ENCODE measurements at regions not wholly inside any gene's neighbourhood (a gene's known extent, or its start where the extent isn't known, plus 50 kb on each side); places are given as distances from the start of the nearest gene placed in this dataset.

- H3K9me3 ChIP-seq, result peaks cover 0 to 8% of the 10 kb centered on the region in 2 donors
- ATAC-seq (no peak), DNase-seq (no peak)
- TF ChIP-seq CTCF (IDR thresholded peaks at IDR 0.05), result no peak
- no peaks in the 10 kb centered on the region for H3K27me3 ChIP-seq
- H3K27ac ChIP-seq, result no peak overlapping the region
- H3K36me3 ChIP-seq, result no peaks in the 10 kb centered on the region
- no peaks in the 10 kb centered on the region for H3K4me1 ChIP-seq
- intact Hi-C loops (cut with DNase I), result no loop called here
- no peak overlapping the region for H3K4me3 ChIP-seq
Measured at GRCh38 chr5:162916368-162916767, 521.0 kb upstream of the CCNG1 start.

GRCh38 chr5:162929104-162929503 is 508.3 kb upstream of the CCNG1 start:
- no peaks in the 10 kb centered on the region for H3K27me3 ChIP-seq
- no peak for TF ChIP-seq CTCF (IDR thresholded peaks at IDR 0.05)
- H3K9me3 ChIP-seq, result peaks cover 0 to 14% of the 10 kb centered on the region in 2 donors
- H3K36me3 ChIP-seq, result no peaks in the 10 kb centered on the region
- ATAC-seq (no peak), DNase-seq (no peak)
- H3K27ac ChIP-seq, result no peak overlapping the region
- no peak overlapping the region for H3K4me3 ChIP-seq
- intact Hi-C loops (cut with DNase I), result no loop called here
- H3K4me1 ChIP-seq, result no peaks in the 10 kb centered on the region

- H3K27ac ChIP-seq, result no peak overlapping the region
- TF ChIP-seq CTCF (IDR thresholded peaks at IDR 0.05), result no peak
- intact Hi-C loops (cut with DNase I), result no loop called here
- H3K36me3 ChIP-seq, result no peaks in the 10 kb centered on the region
- H3K4me1 ChIP-seq, result no peaks in the 10 kb centered on the region
- ATAC-seq, result no peak
- no peak for DNase-seq
- H3K27me3 ChIP-seq, result no peaks in the 10 kb centered on the region
- H3K9me3 ChIP-seq, result peaks cover 0 to 27% of the 10 kb centered on the region in 2 donors
- H3K4me3 ChIP-seq, result no peak overlapping the region
Measured at GRCh38 chr5:162931501-162931900, 505.9 kb upstream of the CCNG1 start.

- H3K4me1 ChIP-seq, result no peaks in the 10 kb centered on the region
- intact Hi-C loops (cut with DNase I), result no loop called here
- no peak for TF ChIP-seq CTCF (IDR thresholded peaks at IDR 0.05)
- no peak for ATAC-seq
- H3K36me3 ChIP-seq, result no peaks in the 10 kb centered on the region
- no peak for DNase-seq
- H3K4me3 ChIP-seq, result no peak overlapping the region
- H3K9me3 ChIP-seq, result peaks cover 0 to 11% of the 10 kb centered on the region in 2 donors
- no peak overlapping the region for H3K27ac ChIP-seq
- H3K27me3 ChIP-seq, result no peaks in the 10 kb centered on the region
Measured at GRCh38 chr5:162939991-162940390, 497.4 kb upstream of the CCNG1 start.

GRCh38 chr5:162948677-162949076 is 488.7 kb upstream of the CCNG1 start:
- no peaks in the 10 kb centered on the region for H3K4me1 ChIP-seq
- no peak overlapping the region for H3K4me3 ChIP-seq
- H3K9me3 ChIP-seq, result peaks cover 0 to 3% of the 10 kb centered on the region in 2 donors
- H3K27ac ChIP-seq, result no peak overlapping the region
- ATAC-seq (no peak), DNase-seq (no peak)
- H3K27me3 ChIP-seq, result no peaks in the 10 kb centered on the region
- no peak for TF ChIP-seq CTCF (IDR thresholded peaks at IDR 0.05)
- intact Hi-C loops (cut with DNase I), result no loop called here
- no peaks in the 10 kb centered on the region for H3K36me3 ChIP-seq

Data from left lung (tissue), 4 donors.